Activated CD4-positive, alpha-beta T cell treated with anti-CD3 and anti-CD28 coated beads, Interleukin-10, Interleukin-2, amounts not matched to agents 100 ng/mL and 50 ng/mL, durations not matched to agents 16 hours and 8 hours (primary cell): ENCODE measurements at regions not wholly inside any gene's neighbourhood (a gene's known extent, or its start where the extent isn't known, plus 50 kb on each side); places are given as distances from the start of the nearest gene placed in this dataset.
"Not testable (repeated sequence)": the region's sequence is repeated elsewhere in the genome, so short reads cannot be mapped to it uniquely, and the experiment has no call there.

Experiments used
- DNase-seq: peaks from one replicate; pipeline ENCODE4 v3.0.0-alpha.2; 2020

DNA sequence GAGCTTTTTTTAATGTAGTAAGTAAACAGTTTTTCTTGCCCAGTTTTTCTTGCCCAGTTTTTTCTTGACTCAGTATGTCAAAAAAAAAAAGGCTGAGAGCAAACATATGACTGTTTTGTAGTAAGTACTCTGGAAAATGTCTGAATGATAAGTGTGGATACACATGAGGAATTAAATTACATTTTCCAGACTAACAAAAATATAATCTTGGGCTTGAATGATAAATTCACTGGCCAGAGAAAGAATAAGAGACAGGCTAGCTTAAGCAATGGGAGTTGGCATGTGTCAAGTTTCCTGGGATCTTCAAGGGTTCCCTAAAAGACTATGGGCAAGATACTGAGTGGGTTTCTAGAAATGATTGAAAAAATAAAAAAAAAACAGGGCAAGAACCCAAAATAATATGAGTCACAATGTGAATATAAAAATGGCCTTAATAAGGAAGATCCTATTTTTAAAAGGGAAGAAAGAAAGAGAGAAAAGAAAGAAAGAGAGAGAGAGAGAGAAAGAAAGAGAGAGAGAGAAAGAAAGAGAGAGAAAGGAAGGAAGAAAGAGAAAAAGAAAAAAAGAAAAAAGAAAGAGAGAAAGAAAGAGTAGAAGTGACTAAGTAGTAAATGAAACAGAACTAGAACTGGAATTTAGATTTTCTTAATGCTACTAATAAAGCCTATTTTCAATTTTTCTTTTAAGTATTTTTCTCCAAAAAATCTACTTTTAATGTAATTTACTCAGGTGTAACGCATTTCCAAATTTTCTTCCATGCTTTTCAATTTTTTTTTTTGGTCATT, 60.2 kb downstream of the TFPI2 start:
- no peak for DNase-seq

DNA sequence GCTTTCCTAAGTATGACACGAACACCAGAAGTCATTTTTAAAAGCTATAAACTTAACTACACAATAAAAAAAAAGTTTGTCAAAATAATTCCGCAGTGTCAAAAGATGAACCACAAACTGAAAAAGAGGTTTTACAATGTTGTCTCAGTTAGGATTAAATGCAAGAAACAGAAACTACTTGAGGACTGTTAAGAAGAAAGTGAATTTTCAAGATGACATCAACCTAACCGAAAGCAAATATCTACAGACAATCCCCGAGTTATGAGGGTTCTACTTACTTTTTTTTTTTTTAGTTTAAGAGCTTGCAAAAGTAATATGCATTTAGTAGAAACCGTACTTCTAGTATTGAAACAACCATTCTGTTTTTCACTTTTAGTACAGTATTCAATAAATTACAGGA, 62.3 kb downstream of the TFPI2 start:
- peak; percentile 31 for DNase-seq

DNA sequence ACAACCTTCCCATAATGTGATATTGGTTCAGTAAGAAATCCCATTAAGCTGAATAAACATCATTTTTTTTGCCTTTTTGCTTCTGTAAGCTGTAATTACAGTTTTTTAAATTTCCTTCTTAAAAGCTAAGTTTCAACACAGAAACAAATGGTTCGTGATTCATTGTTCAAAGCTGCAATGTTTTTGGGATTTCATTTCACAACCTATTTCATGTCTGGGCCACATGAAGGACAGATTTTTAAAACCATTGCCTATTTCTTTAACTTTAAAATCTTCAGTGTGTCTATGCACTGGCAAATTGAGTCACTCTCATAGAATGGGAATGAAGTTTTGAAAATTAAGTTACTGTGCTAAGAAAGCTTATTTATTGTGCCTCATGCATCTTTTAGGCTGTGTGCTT, 66.9 kb downstream of the TFPI2 start:
- no peak for DNase-seq

DNA sequence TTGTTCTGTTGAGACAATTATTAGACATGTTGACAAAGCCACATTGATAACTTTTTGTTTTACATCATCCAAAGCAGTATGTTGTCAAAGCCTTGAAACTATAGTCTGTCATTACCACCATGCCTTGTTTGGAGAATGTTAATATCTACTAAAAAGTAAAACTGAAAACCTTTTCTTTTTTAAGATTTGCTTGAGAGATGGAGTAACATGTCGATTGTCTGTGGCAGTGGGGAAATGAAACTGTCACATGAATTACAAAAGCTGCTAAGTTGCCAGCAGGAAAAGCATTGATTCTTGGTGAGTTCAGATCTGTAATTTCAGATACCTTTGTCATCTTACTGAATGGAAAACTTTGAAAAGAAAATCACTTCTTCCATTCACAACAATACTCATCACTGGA, 69.1 kb downstream of the TFPI2 start:
- no peak for DNase-seq

DNA sequence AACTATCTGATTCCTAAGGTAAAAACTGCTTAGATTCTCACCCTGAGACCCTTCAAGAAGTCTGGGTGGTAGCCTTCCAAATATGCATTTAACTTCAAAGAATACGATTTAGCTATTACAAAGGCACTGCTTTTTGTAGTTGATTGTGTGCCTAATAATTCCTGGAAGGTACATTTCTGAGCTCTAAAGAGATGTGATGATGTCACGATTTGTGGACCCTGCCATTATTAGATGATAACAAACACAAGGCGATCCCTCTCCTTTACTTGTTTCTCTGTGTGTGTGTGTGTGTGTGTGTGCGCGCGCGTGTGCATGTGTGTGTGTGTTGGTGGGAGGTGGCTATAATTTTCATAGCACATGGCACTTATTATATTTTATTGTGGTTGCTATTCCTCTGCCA, 70.9 kb downstream of the TFPI2 start:
- no peak for DNase-seq

DNA sequence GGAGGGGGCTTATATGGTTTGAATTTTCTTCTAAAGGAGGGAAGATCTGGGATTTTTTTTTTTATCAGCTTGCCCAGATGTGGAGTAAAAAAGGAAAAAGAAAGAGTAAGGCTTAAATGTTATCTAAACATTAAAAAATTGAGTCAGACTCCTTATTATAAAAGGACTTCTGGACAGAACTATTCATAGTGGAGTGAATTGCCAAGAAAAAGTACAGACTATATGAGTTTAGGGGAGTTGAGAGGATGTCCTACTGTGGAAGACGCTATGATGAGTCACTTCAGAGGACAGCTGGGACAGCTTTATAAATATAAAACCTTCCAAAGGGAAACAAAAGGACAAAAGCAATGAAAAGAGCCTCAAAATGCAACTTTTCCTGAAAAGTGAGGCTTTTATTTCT, 73.0 kb downstream of the TFPI2 start:
- DNase-seq: no peak

DNA sequence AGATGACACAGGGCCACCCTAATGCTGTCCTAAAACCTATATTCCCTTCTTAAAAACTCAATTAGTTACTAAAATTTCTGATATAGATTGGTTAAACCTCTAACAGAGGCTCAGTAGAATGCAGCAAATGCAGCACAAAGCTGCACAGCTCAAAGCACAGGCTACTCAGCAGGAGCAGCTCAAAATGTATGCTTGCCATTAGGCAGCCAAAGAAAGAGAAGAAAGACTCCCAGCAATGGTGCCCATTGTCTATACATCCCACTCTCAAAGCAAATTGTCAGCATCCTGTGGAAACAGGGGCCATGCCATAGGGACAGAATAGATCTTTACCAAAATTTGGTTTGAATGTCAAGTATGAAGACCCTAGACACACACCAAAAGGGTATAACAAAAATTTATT, 73.5 kb downstream of the TFPI2 start:
- no peak for DNase-seq

DNA sequence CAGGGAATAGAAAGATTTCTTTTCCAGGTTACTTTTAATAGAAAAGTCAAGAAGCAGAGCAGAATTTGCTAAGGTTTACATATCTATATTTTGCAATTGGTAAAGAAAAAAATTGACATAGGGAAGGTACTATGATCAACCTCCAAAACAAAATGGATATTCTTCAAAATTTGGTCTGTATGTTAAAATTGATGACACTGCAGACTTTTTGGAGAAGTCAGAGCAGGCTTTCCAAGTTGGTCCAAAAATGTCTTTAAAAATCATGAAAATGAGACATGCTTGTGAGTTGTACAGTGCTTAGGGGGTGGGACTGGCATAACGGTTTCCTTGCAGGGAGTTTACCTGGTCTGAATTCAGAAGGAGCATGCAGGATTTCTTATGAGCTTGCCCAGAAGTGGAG, 77.0 kb downstream of the TFPI2 start:
- no peak for DNase-seq

DNA sequence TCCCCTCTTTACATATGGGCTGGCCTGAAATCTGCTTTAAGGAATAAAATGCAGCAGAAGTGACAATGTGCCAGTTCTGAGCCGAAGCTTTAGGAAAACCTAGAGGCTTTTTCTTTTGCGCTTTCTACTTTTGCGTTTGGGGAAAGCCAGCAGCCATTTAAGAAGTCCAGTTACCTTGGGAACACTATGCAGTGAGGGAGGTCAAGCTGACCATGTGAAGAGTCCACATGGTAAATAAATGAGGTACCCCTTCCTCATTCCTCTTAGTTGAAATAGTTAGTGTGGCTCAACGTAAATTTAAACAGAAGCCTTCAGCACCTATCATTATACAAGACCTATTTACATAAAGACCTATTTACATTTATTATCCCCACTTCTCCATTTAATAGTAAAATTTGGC, 78.5 kb downstream of the TFPI2 start:
- DNase-seq: no peak

DNA sequence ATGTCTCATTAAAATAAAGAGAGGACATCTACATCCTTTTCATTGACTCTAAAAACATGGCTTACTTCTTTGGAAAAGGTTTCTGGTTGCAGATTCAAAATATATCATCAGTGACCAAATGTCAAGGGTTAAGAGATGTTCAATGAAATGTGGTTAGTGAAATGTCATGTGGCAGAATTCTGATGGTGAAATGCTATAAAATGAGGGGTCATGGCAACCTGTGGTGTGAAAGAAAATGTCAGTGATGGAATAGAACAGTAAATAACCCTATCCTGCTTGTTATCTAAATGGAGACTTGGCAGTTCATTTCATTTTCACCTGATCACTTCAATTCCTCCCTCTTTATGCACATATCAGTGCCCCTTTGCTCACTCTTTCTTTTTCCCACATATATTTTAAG, 79.4 kb downstream of the TFPI2 start:
- DNase-seq: no peak

DNA sequence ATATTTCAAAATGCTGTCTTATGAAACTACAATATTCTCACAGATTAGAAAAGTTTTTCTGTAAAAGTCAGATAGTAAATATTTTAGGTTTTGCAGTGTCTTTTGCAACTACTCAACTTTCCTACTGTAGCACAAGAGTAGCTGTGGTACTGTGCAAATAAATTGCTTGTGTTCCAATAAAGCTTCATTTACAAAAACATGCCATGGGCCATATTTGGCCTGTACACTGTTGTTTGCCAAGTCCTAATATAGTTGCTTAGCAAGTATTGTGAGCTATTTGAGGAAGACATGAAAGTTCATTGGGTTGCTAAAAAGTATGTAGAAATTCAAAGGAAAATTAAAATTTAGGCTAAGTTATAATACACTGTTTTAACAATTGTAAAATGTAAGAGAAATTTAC, 80.0 kb downstream of the TFPI2 start:
- no peak for DNase-seq

DNA sequence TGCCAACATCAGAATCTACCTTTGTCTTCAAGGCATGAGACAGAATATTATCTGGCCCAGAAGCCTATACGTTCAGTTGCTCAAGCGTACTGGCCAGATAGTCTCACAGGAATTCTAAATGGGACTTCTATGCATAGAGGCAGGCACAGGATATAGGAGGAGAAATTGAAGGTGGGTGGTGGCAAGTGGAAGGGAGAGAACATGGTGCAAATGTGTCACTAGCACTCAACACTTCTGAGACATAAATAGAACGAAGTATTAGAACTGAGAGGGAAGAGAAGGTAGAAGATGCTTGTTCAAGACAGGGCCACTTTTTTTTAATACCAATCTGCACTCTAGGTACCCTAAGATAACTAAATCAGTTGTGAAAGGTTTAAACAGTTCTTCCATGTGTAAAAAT, 85.8 kb downstream of the TFPI2 start:
- DNase-seq: no peak

DNA sequence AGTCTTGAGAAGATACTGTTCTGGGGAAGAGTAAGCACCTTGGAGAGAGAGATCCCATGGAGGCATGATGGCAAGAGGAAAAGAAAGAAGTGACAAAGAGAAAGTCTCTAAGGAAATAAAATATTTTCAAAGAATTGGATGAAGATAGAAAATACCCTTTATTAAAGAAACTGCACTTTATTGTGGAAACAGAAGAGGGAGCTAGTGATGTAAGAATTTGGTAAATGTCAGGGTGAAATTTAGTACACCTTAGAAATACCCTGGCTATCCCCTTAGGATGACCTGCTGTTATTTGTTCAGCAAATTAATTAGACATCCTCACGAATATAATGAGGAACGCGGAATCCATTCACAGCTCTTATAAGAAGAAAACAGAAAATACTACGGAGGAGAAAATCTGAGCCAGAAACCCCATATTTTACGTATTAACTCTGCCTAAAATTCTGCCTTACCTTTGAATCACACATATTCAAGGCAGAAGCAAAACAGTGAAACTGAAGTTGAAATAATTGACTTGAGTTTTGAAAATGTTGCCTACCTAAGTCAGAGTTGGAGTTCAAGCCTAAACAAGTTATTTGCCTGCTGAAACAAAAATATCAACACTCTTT, 90.7 kb downstream of the TFPI2 start:
- DNase-seq: peak; percentile 2

DNA sequence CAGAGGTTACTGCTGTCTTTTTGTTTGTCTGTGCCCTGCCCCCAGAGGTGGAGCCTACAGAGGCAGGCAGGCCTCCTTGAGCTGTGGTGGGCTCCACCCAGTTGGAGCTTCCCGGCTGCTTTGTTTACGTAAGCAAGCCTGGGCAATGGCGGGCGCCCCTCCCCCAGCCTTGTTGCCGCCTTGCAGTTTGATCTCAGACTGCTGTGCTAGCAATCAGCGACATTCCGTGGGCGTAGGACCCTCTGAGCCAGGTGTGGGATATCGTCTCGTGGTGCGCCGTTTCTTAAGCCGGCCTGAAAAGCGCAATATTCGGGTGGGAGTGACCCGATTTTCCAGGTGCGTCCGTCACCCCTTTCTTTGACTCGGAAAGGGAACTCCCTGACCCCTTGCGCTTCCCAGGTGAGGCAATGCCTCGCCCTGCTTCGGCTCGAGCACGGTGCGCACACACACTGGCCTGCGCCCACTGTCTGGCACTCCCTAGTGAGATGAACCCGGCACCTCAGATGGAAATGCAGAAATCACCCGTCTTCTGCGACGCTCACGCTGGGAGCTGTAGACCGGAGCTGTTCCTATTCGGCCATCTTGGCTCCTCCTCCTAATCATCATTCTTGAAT, 97.4 kb downstream of the TFPI2 start:
- not testable (repeated sequence) for DNase-seq

DNA sequence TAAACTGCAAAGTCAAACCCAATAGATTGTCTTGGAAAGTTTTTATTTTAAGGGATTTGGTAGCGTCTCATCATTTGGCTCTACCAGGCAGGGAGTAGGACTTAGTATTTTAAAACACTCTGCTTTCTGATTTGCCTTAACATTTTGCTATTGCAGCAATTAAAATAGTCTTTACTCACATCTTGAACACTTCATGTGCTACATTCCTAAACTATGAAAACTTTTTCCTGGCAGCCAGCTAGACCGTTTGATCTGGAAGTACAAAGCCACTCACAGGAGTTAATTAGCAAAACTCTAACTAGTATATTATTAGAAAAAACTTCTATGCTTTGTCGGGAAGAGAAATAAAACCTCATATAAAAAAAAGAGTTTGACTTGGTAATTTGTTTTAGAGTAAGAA, 111.4 kb downstream of the TFPI2 start:
- DNase-seq: no peak

DNA sequence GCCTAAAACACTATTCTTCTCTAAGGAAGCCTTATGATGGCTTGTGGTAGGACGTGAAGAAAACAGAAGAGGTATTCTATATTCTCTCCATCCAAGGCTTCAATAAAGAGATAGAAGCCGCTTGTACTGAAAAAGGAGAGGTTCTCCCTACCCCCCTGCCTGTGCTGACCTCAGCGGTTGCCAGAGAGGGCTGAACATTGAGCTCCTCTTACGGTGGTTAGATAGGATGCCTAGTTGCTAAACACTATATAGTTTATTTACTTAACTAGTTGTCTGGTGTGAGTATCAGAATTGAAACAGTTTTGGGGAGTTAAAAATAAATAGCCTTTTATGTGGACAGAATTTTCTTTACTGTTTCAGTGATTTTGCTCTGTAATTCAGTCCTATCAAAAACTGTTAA, 112.2 kb downstream of the TFPI2 start:
- no peak for DNase-seq

DNA sequence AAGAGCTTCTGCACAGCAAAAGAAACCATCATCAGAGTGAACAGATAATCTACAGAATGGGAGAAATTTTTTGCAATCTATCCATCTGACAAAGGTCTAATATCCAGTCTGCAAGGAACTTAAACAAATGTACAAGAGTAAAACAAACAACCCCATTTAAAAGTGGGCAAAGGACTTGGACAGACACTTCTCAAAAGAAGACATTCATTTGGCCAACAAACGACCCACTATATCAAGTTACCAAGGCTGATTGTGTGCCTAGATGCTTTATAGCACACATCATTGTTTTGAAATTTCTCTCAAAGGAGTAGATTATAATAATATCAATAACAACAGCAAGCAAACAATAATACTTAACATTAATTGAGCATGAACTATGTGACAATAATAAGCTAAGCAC, 117.1 kb downstream of the TFPI2 start:
- no peak for DNase-seq

DNA sequence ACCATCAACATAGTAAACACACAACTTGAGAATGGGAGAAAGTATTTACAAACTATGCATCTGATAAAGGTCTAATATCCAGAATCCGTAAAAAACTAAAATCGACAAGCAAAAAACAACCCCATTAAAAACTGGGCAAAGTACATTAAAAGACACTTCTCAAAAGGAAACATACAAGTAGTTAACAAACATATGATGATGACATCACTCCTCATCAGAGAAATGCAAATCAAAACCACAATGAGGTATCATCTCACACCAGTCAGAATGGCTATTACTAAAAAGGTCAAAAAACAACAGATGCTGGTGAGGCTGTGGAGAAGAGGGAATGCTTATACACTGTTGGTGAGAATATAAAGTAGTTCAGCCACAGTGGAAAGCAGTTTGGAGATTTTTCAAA, 125.1 kb downstream of the TFPI2 start:
- DNase-seq: no peak

DNA sequence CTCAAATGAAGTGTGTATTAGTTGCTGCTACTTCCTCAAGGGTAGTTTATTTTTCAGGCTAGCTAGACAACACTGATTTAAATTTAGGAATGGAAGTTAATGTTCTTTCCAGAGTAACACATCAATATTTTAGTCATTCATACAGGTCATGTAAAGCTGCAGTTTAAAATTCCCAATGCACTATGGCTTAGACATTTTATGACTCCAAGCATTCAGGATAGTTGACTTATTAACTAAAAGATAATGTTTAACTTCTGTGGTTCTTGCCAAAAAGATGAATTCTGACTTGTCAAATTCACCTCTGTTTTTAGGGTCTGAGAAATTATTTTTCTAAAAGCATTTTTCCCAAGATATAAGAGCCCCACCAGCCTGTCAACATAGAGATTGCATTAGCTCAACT, 131.9 kb downstream of the TFPI2 start:
- DNase-seq: no peak

DNA sequence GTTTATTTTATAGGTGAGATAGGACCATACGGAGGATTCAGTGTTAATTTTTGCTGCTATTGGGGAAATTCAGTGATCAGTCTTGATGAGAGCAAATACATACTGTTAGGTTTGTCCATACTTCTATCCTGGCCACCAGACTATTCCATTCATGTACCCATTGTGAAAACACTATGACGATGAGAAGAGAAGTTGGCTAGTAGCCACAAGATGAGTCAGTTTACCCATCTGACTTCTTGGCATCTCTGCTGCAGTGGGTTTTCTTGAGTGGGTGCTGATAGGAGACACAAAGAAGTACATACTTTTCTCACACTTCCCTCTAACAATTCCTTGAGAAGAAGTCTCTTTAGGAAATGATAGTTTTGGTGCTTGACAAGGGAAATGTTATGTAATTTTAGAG, 133.1 kb downstream of the TFPI2 start:
- DNase-seq: no peak

DNA sequence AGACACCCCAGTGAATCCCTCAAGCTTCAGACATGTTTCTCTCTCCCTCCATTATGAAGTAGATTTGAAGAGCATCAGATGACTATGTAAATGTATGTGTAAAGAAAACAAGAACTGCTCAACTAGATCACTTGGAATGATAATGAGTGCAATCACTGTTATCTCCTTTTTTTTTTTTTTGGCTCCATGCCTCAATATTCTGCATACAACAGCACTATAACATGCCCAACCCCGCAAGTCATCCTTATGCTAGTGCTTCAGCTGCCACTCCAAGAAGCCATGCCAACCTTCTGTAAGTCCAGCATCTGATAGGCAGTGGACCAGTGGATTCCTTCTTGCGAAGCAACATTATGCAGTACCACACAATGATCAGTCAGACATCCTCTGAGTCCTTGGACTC, 133.7 kb downstream of the TFPI2 start:
- DNase-seq: no peak

DNA sequence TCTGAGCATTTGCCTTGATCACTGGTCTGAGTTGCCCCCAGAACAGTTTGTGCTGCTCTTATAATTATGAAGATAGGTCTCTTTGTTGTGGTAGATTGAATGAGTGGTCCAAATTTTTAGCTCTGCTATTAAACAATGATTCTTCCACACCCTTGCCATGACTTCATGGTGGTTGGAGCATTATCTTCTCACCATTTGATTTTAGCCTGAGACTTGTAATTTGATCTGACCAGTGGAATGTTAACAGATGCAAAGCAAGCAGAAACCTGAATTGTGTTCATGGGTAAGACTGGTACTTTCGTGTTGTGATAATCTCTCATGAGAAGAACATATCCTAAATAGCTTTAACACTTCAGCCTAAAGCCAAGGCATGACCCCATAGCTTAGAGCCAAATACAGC, 139.1 kb downstream of the TFPI2 start:
- DNase-seq: no peak

DNA sequence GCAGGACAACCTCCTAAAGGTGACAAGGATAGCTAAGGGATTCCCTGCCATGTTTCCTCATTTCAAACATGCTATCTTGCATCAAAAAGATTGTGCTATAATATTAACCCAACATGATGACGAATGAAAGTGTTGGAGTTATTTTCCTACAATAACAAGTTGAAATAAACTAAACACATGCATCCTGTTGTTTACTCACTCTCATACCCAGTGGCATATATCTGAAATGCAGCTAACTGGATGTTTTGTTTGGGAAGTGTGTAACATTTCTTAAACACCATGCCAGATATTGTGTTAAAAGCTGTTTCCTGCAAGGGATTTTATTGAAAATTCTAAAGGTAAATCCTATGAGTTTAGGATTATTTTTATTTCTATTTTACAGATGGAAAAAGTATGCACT, 139.6 kb downstream of the TFPI2 start:
- DNase-seq: no peak

DNA sequence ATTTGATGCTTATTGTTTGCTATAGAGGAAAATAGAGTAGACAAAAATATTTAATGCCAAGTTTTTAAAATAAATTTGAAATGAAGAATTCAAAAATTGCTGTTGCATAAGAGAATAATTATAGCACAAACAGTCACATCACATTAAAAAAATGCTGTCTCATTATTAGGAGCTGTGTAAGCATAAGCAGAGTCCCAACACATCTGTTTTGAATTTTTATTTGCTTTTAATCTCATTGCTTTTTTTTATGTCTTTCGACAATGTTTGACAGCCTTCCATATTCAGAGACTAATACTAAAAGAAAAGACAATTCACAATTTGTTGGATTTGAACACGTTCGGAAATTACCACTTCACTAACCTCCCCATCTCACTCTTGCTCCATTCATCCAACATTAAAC, 143.5 kb downstream of the TFPI2 start:
- no peak for DNase-seq

DNA sequence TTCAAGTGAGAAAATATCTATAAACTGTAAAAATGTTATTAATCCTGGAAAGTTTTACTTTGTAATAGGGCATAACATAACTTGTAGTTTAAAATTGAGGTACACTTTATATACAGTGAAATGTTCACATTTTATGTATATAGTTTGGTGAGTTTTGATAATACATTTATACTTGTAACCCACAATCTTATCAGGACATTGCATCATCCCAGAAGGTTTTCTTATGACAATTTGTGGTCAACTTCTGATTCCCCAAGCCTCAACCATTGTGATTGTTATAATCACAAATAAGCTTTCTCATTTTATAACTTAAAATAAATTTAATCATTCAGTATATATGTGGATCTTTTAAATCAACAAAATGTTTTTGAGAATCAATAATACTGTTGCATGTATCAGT, 151.1 kb downstream of the TFPI2 start:
- peak; percentile 2 for DNase-seq
